HG03108 (cell line): ENCODE measurements at regions not wholly inside any gene's neighbourhood (a gene's known extent, or its start where the extent isn't known, plus 50 kb on each side); places are given as distances from the start of the nearest gene placed in this dataset.

Experiments used
- ATAC-seq: cut with Tn5 transposase; IDR thresholded peaks from one replicate; pipeline ENCODE4 v1.9.1; 2021; ENCODE audit warnings: moderate library complexity; ENCODE audit not compliant: unreplicated experiment

GRCh38 chr4:13892739-13893105 is 265.2 kb upstream of the BOD1L1 start:
- ATAC-seq = no peak

DNA sequence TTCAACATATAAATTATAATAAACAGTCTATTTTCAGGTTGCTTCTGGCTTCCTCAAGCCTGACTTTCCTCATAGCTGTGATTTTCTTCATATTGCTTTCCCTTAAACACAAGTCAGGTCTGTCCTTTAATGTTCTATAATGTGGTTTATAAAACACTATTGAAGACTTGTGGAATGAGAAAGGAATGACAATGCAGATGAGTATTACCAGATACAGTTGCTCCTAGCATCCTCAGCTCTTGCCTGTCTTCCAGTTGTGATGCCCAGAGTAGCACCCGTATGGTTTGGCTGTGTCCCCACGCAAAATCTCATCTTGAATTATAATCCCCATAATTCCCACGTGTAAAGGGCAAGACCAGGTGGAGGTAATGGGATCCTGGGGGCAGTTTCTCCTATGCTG is 265.7 kb upstream of the BOD1L1 start:
- ATAC-seq = no peak

DNA sequence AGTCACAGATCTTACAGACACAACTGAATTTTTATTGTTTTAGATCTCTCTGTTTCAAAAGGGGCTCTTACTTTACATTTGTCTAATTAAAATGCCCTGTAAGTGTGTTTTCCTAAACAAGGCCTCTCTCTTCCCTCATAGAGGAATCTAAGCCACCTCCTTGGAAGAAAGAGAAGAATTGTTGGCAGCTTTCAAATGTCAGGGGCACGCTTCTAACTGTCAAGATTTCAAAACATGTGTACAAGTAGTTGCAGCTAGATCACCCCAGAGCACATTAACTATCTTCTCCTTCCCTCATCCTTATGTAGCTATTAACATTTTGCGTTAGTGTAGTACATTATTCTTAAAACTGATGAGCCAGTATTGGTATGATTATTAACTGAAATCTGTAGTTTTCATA is 266.5 kb upstream of the BOD1L1 start:
- ATAC-seq = no peak

DNA sequence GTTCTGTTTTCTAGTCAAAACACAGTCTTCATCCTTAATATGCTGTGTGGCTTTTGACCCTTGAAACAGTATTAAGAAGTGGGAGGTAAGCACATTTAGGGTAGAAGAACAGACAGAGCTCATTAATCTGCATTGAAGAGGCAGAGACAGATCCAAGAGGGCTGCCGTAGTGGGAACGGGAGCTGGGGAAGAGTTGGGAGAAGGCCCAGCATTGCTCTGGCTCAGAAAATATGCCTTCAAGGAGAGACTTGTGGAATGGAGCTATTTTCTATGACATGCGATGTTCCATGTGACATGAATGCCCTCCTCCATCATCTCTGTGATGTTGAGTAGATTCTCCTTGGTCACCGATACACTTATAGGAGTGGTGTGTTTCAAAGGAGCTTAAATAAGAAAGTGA is 273.3 kb upstream of the BOD1L1 start:
- ATAC-seq = no peak

- ATAC-seq = no peak
Observed at GRCh38 chr4:13902146-13902545, 274.6 kb upstream of the BOD1L1 start.

- no peak for ATAC-seq
Observed at GRCh38 chr4:13903061-13903460, 275.5 kb upstream of the BOD1L1 start.

DNA sequence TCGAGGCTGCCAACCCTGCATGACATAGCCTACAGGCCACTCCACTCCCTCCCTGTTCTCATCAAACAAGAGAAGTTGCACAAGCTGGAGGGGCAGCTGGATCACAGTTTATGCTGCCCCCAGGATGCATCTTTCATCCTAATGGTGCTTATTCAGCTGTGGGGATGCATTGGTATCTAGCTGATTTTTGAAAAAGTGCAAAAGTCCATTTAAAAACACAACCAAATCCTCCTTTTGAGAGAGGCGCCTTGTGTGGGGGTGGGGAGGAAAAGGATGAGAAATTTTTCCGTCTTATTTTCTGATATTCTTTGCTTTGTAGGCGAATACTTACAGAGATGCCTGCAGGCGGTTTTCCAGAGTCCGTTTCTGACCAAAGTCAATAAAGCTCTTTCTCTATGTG is 276.4 kb upstream of the BOD1L1 start:
- no peak for ATAC-seq

GRCh38 chr4:13905543-13905942 is 278.0 kb upstream of the BOD1L1 start:
- no peak for ATAC-seq

DNA sequence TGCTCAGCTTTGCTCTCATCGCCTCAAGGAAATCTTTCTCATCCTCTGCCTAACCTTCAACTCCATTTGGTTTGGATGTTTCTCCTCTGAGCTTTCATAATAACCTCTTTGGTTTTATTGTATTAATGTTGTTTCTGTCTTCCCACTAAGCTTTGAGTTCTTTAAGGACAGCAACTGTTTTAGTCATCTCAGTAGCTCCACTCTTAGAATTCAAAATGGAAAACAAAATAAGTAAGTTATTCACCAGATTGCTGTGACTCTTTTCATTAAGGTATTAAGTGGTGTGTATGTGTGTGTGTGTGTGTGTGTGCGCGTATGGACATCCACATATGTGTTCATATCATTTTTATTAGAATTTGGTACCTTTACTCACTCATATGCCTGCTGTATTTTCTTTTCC is 279.2 kb upstream of the BOD1L1 start:
- ATAC-seq = no peak

DNA sequence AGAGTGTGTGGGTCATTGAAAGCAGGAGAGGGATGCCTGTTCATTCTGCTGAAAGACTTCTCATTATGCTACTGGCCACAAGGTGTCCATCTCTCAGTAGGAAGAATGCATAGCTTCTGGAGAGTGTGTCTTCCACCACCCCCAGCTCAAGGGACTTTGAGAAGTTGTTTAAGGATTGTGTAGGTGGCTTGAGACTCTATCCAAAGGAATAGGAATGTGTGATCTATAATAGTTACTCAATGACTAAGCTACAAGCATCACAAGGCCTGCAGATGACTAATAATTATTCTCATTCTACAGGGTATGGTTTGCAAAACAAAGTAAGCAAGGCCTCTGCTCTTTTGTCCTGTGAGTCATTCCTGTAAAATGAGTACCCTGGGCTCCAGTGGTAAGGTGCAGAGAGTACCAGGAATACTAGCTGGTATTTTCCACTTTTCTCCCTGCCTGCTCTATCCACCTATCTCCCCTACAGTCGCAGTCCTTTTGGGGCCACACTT is 279.8 kb upstream of the BOD1L1 start:
- ATAC-seq = no peak

DNA sequence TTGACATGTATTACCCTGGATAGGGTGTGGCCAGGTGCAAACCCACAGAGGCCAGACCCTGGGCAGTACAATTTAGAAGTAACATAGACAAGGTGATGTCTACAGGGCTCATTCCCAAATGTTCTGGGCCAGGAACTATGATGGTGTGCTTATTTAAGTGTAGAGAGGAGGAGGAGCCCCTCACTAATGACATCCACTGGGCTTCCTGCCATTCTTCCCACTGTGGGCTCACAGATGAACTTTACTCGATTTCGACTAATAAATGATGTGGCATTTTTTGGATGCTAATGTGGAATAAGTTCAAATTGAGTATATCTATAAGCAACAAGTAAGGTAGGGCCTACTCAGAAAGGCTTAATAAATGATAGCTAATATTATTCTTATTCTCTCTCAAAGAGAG is 280.9 kb upstream of the BOD1L1 start:
- ATAC-seq = no peak

- ATAC-seq = no peak
Observed at GRCh38 chr4:13910556-13910955, 283.0 kb upstream of the BOD1L1 start.

GRCh38 chr4:13911256-13911655 is 283.7 kb upstream of the BOD1L1 start:
- no peak for ATAC-seq

DNA sequence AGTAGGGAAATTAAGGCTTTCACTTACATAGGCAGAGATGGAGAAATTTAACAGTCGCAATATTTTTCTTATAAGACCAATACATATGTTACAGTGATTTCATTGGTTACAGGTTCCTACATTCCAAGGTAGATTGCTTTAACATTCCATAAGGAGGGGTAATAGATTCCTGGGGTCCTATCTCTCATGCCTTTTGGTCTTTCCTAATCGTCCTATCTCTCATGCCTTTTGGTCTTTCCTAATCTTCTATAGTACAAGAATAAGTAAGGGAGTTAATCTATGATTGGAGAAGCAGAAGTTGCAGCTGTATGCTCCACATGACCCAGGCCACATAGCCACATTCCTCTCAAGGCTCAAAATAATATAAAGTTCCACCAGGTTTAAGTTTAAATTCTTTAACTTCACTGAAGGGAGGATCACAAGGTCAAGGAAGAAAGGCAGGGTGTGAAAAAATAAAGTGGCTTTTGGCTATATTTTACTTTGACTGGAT is 285.0 kb upstream of the BOD1L1 start:
- no peak for ATAC-seq

GRCh38 chr4:13912966-13913365 is 285.4 kb upstream of the BOD1L1 start:
- ATAC-seq = no peak

DNA sequence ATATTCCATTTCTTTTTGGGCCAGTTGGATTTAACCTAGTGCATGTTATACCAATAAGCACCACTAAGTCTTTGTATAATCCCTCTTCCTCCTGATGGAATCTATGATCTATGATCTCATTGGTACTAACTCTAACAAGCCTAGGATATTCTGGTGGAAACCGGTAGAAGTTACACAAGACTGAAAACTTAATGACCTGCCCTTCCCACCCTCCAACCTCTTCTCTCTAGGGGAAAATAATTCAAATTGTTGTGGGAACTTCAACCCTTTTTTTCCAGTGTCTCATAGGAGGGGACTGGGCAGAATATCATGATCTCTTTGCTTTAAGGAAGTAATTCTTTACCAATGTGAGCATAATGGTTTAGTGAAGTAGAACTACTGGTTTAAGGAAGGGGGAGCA is 289.5 kb upstream of the BOD1L1 start:
- ATAC-seq = no peak

DNA sequence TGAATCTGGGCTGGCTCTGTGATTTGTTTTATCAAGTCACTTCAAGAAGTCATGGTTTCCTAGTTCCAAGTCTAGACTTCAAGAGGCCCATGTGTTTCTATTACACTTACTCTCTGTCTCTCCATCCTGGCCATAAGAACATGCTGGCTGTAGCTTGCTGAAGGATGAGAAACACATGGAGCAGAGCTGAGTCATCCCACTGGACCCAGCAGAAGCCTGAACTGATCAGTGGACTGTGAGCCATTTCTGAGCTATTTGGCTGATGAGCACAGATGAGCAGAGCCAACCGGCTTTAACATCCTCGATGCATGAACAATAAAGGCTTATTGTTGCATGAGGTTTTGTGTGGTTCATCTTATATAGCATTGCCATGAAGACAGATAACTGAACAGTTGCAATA is 290.6 kb upstream of the BOD1L1 start:
- no peak for ATAC-seq

GRCh38 chr4:13918991-13919441 is 291.5 kb upstream of the BOD1L1 start:
- no peak for ATAC-seq

GRCh38 chr4:13920111-13920875 is 292.8 kb upstream of the BOD1L1 start:
- ATAC-seq = no peak

DNA sequence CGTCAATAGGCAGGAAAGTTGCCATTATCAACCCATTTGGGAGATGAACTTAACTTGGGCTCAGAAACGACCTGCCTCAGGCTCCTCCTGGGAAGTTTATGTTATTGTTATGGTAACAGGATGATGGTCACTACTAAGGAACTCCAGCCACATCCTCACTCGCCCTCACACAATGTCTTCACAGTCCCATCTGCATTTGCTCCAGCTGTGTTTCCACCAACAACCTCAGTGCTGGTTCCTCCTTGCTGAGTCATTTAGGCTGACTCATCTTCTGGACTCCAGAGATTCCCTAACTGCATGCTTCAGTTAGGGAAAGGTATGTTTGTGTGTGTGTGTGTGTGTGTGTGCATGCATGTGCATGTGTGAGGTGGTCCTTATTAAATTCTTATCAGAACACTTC is 293.4 kb upstream of the BOD1L1 start:
- no peak for ATAC-seq

DNA sequence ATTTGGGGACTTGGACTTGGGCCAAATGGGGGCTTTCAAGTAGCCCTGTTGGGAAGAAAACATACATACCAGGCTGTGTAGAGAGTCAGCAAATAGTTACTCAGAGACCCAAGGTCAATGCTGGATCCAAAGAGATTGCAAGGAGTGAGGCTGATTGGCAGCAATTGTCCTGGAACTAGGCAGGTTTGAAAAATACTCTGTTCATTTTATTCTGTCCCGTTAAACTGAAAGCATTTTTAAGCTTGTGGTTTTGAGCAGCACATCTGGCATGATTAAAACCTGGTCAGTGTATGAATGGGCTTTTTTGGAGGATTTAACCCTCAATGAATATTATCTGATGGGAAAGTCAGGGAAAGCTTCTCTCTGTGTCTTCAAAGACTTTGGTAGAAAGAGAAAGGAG is 294.3 kb upstream of the BOD1L1 start:
- no peak for ATAC-seq

GRCh38 chr4:13922459-13922858 is 294.9 kb upstream of the BOD1L1 start:
- no peak for ATAC-seq
